Tibial artery (tissue), 4 donors: ENCODE measurements at regions not wholly inside any gene's neighbourhood (a gene's known extent, or its start where the extent isn't known, plus 50 kb on each side); places are given as distances from the start of the nearest gene placed in this dataset.

Experiments
- DNase-seq, 2 donors: peaks; one replicate each; pipeline ENCODE4 v3.0.0-alpha.2; 2019
- H3K27ac ChIP-seq, 2 donors: fragments of 200-600 bp; sonication (generic) in 1 of 2; 1 replicate in 1 of 2; 2 replicates in 1 of 2; pipeline ENCODE4 v1.5.1; 2018 to 2019; ENCODE audit warnings: mild to moderate bottlenecking in 1 of 2
- H3K27me3 ChIP-seq, 2 donors: fragments of 200-600 bp; sonication (generic) in 1 of 2; one replicate each; pipeline versions ENCODE4 v1.5.1 to v1.6.0; 2016 to 2019
- H3K36me3 ChIP-seq, 3 donors: fragments of 200-600 bp; sonication (generic) in 2 of 3; one replicate each; pipeline ENCODE4 v1.5.1; 2016 to 2019; ENCODE audit warnings: mild to moderate bottlenecking in 2 of 3
- H3K4me1 ChIP-seq, 4 donors: fragments of 200-600 bp; sonication (generic) in 2 of 4; 1 replicate in 3 of 4; 2 replicates in 1 of 4; pipeline ENCODE4 v1.5.1; 2016 to 2019
- H3K4me3 ChIP-seq, 2 donors: fragments of 200-600 bp; sonication (generic) in 1 of 2; 1 replicate in 1 of 2; 2 replicates in 1 of 2; pipeline ENCODE4 v1.5.1; 2018 to 2019; ENCODE audit warnings: mild to moderate bottlenecking in 2 of 2
- H3K9me3 ChIP-seq, 3 donors: fragments of 200-600 bp; sonication (generic) in 1 of 3; one replicate each; pipeline ENCODE4 v1.5.1; 2016 to 2019
- CTCF ChIP-seq, 2 experiments: fragments of 200-600 bp in 1 of 2; fragments of 450-650 bp in 1 of 2; IDR thresholded peaks; one replicate each; pipeline ENCODE4 v1.5.1; 2017 to 2019; ENCODE audit warnings: antibody characterized with exemption in 2 of 2, mild to moderate bottlenecking in 1 of 2, moderate library complexity in 1 of 2
- intact Hi-C: fragments of 100-400 bp; cut with DNase I; formaldehyde crosslinking; loops from one replicate; pipeline ENCODE4 v1.15.0; 2023; ENCODE audit warnings: low total_unique reads

- Histone ChIP-seq H3K9me3 (no peaks in the 10 kb centered on the region), H3K27me3 (no peaks in the 10 kb centered on the region), H3K4me1 (no peaks in the 10 kb centered on the region), H3K27ac (no peak overlapping the region), H3K36me3 (no peaks in the 10 kb centered on the region), H3K4me3 (no peak overlapping the region)
- TF ChIP-seq CTCF (IDR thresholded peaks at IDR 0.05) = no peak
- no peak for DNase-seq
- intact Hi-C loops = no loop called here
Observed at GRCh38 chr6:97450087-97450486, 167.1 kb upstream of the MMS22L start.

GRCh38 chr6:97456070-97456469 lies 173.1 kb upstream of the MMS22L start:
- Histone ChIP-seq H3K27me3 (no peaks in the 10 kb centered on the region), H3K9me3 (no peaks in the 10 kb centered on the region), H3K27ac (no peak overlapping the region), H3K4me3 (no peak overlapping the region), H3K4me1 (no peaks in the 10 kb centered on the region), H3K36me3 (no peaks in the 10 kb centered on the region)
- DNase-seq = no peak
- intact Hi-C loops = no loop called here
- TF ChIP-seq CTCF (IDR thresholded peaks at IDR 0.05) = no peak

- no peak overlapping the region for H3K4me3 ChIP-seq
- intact Hi-C loops = no loop called here
- no peak for DNase-seq
Observed at GRCh38 chr6:97459535-97459934, 176.5 kb upstream of the MMS22L start.

GRCh38 chr6:97459986-97460385 lies 177.0 kb upstream of the MMS22L start:
- Histone ChIP-seq H3K36me3 (no peaks in the 10 kb centered on the region), H3K4me1 (no peaks in the 10 kb centered on the region), H3K27ac (no peak overlapping the region), H3K9me3 (no peaks in the 10 kb centered on the region), H3K27me3 (no peaks in the 10 kb centered on the region), H3K4me3 (no peak overlapping the region)
- no peak for TF ChIP-seq CTCF (IDR thresholded peaks at IDR 0.05)
- intact Hi-C loops = no loop called here
- DNase-seq = no peak

More at GRCh38 chr6:97459535-97459934, 176.5 kb upstream of the MMS22L start:
- Histone ChIP-seq H3K4me1 (no peaks in the 10 kb centered on the region), H3K36me3 (no peaks in the 10 kb centered on the region), H3K27ac (no peak overlapping the region), H3K9me3 (no peaks in the 10 kb centered on the region), H3K27me3 (no peaks in the 10 kb centered on the region)
- no peak for TF ChIP-seq CTCF (IDR thresholded peaks at IDR 0.05)

GRCh38 chr6:97460394-97461080 lies 177.5 kb upstream of the MMS22L start:
- H3K27ac ChIP-seq = no peak overlapping the region
- no peak for DNase-seq
- no peaks in the 10 kb centered on the region for H3K4me1 ChIP-seq
- intact Hi-C loops = no loop called here
- no peaks in the 10 kb centered on the region for H3K9me3 ChIP-seq
- H3K27me3 ChIP-seq = no peaks in the 10 kb centered on the region
- H3K36me3 ChIP-seq = no peaks in the 10 kb centered on the region
- no peak for TF ChIP-seq CTCF (IDR thresholded peaks at IDR 0.05)
- H3K4me3 ChIP-seq = no peak overlapping the region

- Histone ChIP-seq H3K9me3 (no peaks in the 10 kb centered on the region), H3K27ac (no peak overlapping the region), H3K27me3 (no peaks in the 10 kb centered on the region), H3K4me3 (no peak overlapping the region), H3K4me1 (no peaks in the 10 kb centered on the region), H3K36me3 (no peaks in the 10 kb centered on the region)
- intact Hi-C loops = no loop called here
- no peak for TF ChIP-seq CTCF (IDR thresholded peaks at IDR 0.05)
- DNase-seq = no peak
Observed at GRCh38 chr6:97461218-97461617, 178.2 kb upstream of the MMS22L start.
